ENCODE measurements at regions not wholly inside any gene's neighbourhood (a gene's known extent, or its start where the extent isn't known, plus 50 kb on each side); places are given as distances from the start of the nearest gene placed in this dataset.
"Not testable (repeated sequence)": the region's sequence is repeated elsewhere in the genome, so short reads cannot be mapped to it uniquely, and the experiment has no call there.

DNA sequence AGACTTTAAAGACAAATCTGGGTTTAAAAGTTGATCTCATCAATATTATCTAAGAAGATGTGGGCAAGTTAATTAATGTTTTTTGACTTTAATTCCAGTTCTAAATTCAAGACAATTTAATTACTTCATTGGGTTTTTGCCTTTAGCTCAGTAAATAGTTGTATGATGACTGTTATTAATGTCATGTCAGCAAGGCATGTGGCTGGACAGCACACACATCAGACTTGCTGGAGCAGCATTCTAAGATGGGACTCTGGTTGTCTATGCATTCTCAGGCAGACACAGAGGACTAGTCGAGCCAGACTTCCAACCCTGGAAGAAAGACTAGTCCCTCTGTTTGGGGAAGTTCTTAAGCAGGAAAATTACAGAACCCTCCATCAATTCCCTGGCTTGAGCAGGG is 180.7 kb upstream of the GK2 start:
- no peak for DNase-seq (ENCODE audit: low spot score)
- Mint-ChIP-seq H3K27me3 (ENCODE audit: low read depth) (peaks cover 6% of the 10 kb centered on the region), H3K4me3 (ENCODE audit: low read depth) (no peak overlapping the region), H3K4me1 (ENCODE audit: low read depth) (no peaks in the 10 kb centered on the region), H3K36me3 (ENCODE audit: low read depth) (no peaks in the 10 kb centered on the region), H3K27ac (no peak overlapping the region), H3K9me3 (no peaks in the 10 kb centered on the region)
- intact Hi-C loops (cut with micrococcal nuclease): no loop called here

DNA sequence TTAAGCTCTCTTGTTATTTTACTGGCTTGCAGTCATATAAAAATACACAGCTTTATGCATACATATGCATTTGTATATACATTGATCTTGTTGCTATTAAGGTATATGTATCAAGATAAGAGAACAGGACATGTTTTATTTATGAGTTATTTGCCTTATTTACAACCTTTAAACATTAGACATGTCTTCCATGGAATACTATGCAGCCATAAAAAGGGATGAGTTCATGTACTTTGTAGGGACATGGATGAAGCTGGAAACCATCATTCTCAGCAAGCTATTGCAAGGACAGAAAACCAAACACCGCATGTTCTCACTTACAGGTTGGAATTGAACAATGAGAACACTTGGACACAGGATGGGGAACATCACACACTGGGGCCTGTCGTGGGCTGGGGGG is 179.2 kb upstream of the GK2 start:
- H3K4me3 Mint-ChIP-seq (ENCODE audit: low read depth); intact Hi-C loops (cut with micrococcal nuclease); H3K9me3 Mint-ChIP-seq; H3K36me3 Mint-ChIP-seq (ENCODE audit: low read depth); H3K4me1 Mint-ChIP-seq (ENCODE audit: low read depth); DNase-seq (ENCODE audit: low spot score); H3K27ac Mint-ChIP-seq; H3K27me3 Mint-ChIP-seq (ENCODE audit: low read depth): not testable (repeated sequence)

DNA sequence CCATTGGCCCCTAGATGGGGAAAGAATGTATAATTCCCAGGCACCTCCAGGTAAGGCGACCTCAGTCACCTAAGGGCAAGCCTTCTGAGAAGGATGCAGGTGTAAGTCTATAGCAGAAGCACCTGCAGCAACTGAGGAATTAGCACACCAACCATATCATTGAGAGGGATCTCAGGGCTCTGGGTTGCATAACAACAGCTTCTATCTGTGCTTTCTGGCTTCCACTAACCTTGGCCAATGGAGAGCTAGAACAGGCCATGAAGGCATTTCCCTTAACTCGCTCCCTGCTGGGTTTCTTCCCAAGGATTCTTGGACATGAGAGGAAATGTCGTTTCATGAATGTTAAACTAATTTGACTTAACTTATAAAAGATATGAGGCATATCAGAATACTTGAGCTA is 177.8 kb upstream of the GK2 start:
- H3K27ac Mint-ChIP-seq: no peak overlapping the region
- no peak overlapping the region for H3K4me3 Mint-ChIP-seq (ENCODE audit: low read depth)
- H3K27me3 Mint-ChIP-seq (ENCODE audit: low read depth): peaks cover 5% of the 10 kb centered on the region
- H3K4me1 Mint-ChIP-seq (ENCODE audit: low read depth): no peaks in the 10 kb centered on the region
- H3K36me3 Mint-ChIP-seq (ENCODE audit: low read depth): no peaks in the 10 kb centered on the region
- DNase-seq (ENCODE audit: low spot score): no peak
- H3K9me3 Mint-ChIP-seq: no peaks in the 10 kb centered on the region
- intact Hi-C loops (cut with micrococcal nuclease): no loop called here

DNA sequence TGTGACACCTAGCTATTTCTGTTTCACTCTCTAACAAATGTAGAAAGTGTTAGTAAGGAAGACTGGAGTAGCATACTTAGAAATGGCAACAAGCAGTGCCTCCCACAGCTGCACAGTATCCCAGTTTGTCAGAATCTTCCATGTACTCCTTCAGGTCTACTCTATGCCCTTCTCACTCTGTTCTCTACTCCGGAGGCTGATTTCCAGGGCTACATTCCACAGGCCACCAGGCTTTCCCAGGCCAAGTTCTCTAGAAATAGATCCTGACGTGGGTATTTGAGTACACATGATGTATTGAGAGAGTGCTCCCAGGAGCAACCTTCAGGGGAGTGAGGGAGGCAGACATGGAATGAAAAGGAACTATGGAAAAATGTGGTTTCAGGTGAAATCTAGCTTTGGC is 177.3 kb upstream of the GK2 start:
- Mint-ChIP-seq H3K36me3 (ENCODE audit: low read depth) (no peaks in the 10 kb centered on the region), H3K9me3 (no peaks in the 10 kb centered on the region), H3K4me3 (ENCODE audit: low read depth) (no peak overlapping the region), H3K27ac (no peak overlapping the region), H3K27me3 (ENCODE audit: low read depth) (peaks cover 5% of the 10 kb centered on the region), H3K4me1 (ENCODE audit: low read depth) (no peaks in the 10 kb centered on the region)
- intact Hi-C loops (cut with micrococcal nuclease): no loop called here
- no peak for DNase-seq (ENCODE audit: low spot score)

DNA sequence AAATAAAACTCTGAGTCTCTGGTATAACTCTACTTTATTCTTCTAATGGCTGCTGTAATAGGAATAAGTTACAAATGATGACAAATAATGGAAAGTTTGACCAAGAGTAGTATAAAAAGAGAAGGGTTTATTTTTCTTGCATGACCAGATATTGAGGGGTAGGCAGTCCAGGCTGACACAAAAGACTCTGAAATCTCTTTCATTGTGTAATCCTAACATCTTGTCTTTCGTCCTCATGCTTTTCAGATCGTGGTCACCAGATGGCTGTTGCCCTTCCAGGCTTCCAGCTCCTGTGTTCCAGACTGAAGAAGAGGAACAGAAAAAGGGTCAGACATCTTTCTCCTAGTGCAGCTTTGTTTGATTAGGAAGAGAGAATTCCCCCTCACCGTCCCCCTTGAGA is 176.9 kb upstream of the GK2 start:
- Mint-ChIP-seq H3K9me3 (no peaks in the 10 kb centered on the region), H3K27ac (no peak overlapping the region), H3K4me1 (ENCODE audit: low read depth) (no peaks in the 10 kb centered on the region), H3K27me3 (ENCODE audit: low read depth) (peaks cover 5% of the 10 kb centered on the region), H3K36me3 (ENCODE audit: low read depth) (no peaks in the 10 kb centered on the region), H3K4me3 (ENCODE audit: low read depth) (no peak overlapping the region)
- intact Hi-C loops (cut with micrococcal nuclease): no loop called here
- no peak for DNase-seq (ENCODE audit: low spot score)

DNA sequence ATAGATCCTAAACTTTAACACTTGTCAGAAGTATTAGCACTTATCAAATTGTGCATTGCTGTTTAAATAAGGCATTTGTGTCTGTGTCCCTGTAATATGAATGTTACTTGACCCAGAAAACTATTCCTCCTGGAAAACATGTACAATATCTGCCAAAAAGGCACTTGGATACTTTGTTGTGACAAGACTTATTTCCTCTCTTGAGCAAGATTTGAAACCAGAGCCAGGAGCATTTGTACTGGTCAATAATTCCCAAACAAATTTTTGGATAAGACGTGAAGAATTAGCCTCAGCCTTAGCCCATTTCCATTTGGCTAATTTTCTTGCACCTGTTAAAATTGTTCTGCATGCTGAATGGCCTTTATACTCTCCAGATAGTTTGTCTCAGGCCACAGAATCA is 176.3 kb upstream of the GK2 start:
- DNase-seq (ENCODE audit: low spot score): no peak
- intact Hi-C loops (cut with micrococcal nuclease): no loop called here
- Mint-ChIP-seq H3K4me1 (ENCODE audit: low read depth) (no peaks in the 10 kb centered on the region), H3K4me3 (ENCODE audit: low read depth) (no peak overlapping the region), H3K27me3 (ENCODE audit: low read depth) (peaks cover 8% of the 10 kb centered on the region), H3K9me3 (no peaks in the 10 kb centered on the region), H3K36me3 (ENCODE audit: low read depth) (no peaks in the 10 kb centered on the region), H3K27ac (no peak overlapping the region)

DNA sequence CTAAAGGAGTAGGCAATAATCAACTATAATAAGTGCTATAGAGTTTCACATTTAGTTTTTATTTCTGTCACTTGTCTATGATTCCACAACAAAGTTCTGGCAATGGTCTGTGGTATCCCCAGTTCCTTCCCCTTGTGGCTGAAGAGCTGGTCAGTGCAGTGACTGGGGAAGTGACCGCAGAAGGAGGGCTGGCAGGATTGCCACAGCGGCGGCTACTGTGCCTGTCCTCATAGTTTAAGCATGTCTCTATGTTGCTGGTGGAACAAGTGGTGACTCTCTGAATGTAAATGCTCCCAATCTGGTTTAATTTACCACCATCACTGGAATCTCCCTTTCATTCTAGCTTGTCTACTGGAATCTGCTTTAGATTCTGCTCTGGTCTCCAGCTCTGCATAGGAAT is 170.6 kb upstream of the GK2 start:
- Mint-ChIP-seq H3K27me3 (ENCODE audit: low read depth) (peaks cover 16% of the 10 kb centered on the region), H3K4me1 (ENCODE audit: low read depth) (no peaks in the 10 kb centered on the region), H3K4me3 (ENCODE audit: low read depth) (no peak overlapping the region), H3K9me3 (no peaks in the 10 kb centered on the region), H3K27ac (no peak overlapping the region), H3K36me3 (ENCODE audit: low read depth) (no peaks in the 10 kb centered on the region)
- intact Hi-C loops (cut with micrococcal nuclease): loop anchor here (5.0 kb wide), 1 partner anchor 881 kb away; no protein-coding TSS in a partner anchor
- DNase-seq (ENCODE audit: low spot score): no peak

DNA sequence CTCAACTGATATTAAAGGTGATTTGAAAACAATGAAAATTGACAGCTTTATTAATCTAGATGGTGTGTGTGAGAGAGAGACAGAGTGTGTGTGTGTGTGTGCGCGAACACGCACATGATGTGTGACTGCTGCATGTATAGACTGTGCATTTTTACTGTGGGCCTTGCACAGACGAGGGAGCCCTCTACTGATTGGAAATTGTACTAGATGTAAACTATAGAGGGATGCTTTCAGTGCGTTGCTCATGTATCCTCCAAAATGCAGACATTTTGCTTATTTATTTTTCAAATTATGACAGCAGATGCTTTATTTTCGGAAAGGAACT is 168.4 kb upstream of the GK2 start:
- H3K27me3 Mint-ChIP-seq (ENCODE audit: low read depth): peaks cover 13% of the 10 kb centered on the region
- no peaks in the 10 kb centered on the region for H3K4me1 Mint-ChIP-seq (ENCODE audit: low read depth)
- intact Hi-C loops (cut with micrococcal nuclease): loop anchor here (5.0 kb wide), 1 partner anchor 879 kb away; no protein-coding TSS in a partner anchor
- H3K4me3 Mint-ChIP-seq (ENCODE audit: low read depth): no peak overlapping the region
- no peak overlapping the region for H3K27ac Mint-ChIP-seq
- DNase-seq (ENCODE audit: low spot score): no peak
- H3K36me3 Mint-ChIP-seq (ENCODE audit: low read depth): no peaks in the 10 kb centered on the region
- no peaks in the 10 kb centered on the region for H3K9me3 Mint-ChIP-seq

DNA sequence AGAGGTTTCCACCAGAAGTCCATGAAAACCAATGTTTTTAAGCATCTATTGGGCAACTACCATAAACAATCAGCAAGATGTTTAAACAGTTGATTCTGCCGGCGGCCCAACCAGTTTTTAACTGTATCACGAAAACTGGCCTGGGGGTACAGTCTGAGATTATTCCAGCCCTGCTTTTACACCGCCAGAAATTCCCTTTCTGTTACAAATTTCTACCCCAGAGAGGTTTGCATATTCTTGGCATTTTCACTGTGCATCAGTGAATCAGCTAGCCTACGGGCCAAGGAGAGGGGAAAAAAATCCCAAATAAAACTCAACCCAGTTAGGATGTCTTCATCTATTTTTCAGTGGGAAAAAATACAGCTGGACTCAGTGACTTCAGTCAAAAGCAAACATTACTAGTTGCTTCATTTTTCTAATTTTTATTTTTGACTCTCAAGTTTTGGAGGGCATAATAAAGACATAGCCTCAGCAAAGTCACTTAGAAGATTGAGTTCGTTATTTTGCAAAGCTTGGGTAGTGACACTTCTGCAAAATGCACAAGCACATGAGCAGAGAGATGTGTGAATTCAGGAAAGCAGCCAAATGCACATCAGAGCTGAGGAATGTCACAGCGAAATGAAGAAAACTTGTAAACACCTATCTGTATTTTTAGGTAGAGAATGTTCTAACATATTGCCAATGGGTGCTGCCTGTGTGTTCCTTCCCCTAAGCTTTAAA is 167.8 kb upstream of the GK2 start:
- no peak overlapping the region for H3K4me3 Mint-ChIP-seq (ENCODE audit: low read depth)
- DNase-seq (ENCODE audit: low spot score): no peak
- no peaks in the 10 kb centered on the region for H3K4me1 Mint-ChIP-seq (ENCODE audit: low read depth)
- peaks cover 13% of the 10 kb centered on the region for H3K27me3 Mint-ChIP-seq (ENCODE audit: low read depth)
- intact Hi-C loops (cut with micrococcal nuclease): loop anchor here (5.0 kb wide), 1 partner anchor 879 kb away; no protein-coding TSS in a partner anchor
- no peak overlapping the region for H3K27ac Mint-ChIP-seq
- H3K9me3 Mint-ChIP-seq: no peaks in the 10 kb centered on the region
- no peaks in the 10 kb centered on the region for H3K36me3 Mint-ChIP-seq (ENCODE audit: low read depth)

DNA sequence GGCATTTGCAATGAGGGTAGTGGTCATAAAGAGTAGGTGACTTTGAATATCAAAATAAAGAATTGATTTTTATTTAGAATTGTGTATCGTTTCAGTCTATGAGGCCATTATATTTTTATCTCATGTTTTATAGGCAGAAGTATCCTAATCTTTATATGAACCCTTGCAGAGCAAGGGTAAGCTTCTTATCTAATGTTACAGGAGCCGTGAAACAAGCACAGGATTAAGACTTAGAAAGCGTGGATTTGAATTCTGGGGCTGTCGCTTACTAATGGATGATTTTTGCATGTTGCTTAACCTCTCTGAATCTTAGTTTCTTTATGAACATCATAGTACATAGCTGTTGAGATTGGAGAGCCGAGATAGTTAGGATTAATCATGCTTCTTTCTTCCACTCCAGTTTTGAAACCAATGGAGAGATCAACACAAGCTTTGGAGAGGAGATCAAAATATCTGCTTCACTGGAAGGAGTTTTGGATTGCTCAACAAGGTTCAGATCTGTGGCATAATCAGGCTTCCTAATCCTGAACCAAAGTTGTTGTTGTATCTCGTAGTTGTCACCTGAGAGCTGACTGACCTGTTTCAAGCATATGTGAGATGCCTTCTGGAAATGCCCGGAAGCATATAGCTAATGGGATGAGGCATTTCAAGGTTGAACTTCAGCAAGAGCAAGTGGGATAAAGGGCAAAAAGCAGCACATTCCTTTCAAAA is 166.9 kb upstream of the GK2 start:
- Mint-ChIP-seq H3K27me3 (ENCODE audit: low read depth) (peaks cover 13% of the 10 kb centered on the region), H3K27ac (no peak overlapping the region), H3K9me3 (no peaks in the 10 kb centered on the region), H3K4me1 (ENCODE audit: low read depth) (no peaks in the 10 kb centered on the region), H3K36me3 (ENCODE audit: low read depth) (no peaks in the 10 kb centered on the region), H3K4me3 (ENCODE audit: low read depth) (no peak overlapping the region)
- intact Hi-C loops (cut with micrococcal nuclease): loop anchor here (5.0 kb wide), 1 partner anchor 878 kb away; no protein-coding TSS in a partner anchor
- no peak for DNase-seq (ENCODE audit: low spot score)

DNA sequence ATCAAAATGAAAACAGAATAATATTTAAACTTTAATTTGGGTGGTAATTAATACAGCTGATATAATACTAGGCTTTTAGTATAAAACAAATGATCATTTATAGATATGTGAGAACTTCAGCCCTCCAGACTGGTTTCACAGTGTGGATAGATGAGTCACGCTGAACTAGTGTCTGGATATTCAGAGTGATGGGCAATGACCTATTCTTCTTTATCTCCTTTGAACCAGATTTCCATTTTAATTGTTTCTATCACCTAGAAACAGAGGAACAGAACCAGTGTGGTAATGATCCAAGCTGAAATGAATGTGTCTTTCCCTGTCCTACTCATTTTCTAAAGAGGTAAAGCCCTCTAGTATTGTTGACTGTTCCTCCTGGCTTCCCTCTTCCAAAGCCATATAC is 155.2 kb upstream of the GK2 start:
- Mint-ChIP-seq H3K4me1 (ENCODE audit: low read depth) (no peaks in the 10 kb centered on the region), H3K4me3 (ENCODE audit: low read depth) (no peak overlapping the region), H3K36me3 (ENCODE audit: low read depth) (no peaks in the 10 kb centered on the region), H3K27ac (no peak overlapping the region), H3K9me3 (no peaks in the 10 kb centered on the region), H3K27me3 (ENCODE audit: low read depth) (peaks cover 3% of the 10 kb centered on the region)
- DNase-seq (ENCODE audit: low spot score): no peak
- intact Hi-C loops (cut with micrococcal nuclease): no loop called here

DNA sequence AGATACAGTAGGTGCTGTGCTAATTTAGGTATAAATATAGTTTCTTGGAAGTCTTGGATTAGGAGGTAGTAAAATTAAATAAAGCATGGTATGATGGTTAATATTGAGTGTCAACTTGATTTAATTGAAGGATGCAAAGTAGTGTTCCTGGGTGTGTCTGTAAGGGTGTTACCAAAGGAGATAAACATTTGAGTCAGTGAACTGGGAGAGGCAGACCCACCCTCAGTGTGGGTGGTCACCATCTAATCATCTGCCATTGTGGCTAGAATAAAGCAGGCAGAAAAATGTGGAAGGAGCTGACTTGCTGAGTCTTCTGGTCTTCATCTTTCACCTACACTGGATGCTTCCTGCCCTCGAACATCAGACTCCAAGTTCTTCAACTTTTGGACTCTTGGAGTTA is 153.7 kb upstream of the GK2 start:
- H3K4me3 Mint-ChIP-seq (ENCODE audit: low read depth): no peak overlapping the region
- H3K36me3 Mint-ChIP-seq (ENCODE audit: low read depth): no peaks in the 10 kb centered on the region
- intact Hi-C loops (cut with micrococcal nuclease): no loop called here
- DNase-seq (ENCODE audit: low spot score): no peak
- H3K27me3 Mint-ChIP-seq (ENCODE audit: low read depth): peaks cover 3% of the 10 kb centered on the region
- no peaks in the 10 kb centered on the region for H3K4me1 Mint-ChIP-seq (ENCODE audit: low read depth)
- no peaks in the 10 kb centered on the region for H3K9me3 Mint-ChIP-seq
- no peak overlapping the region for H3K27ac Mint-ChIP-seq

DNA sequence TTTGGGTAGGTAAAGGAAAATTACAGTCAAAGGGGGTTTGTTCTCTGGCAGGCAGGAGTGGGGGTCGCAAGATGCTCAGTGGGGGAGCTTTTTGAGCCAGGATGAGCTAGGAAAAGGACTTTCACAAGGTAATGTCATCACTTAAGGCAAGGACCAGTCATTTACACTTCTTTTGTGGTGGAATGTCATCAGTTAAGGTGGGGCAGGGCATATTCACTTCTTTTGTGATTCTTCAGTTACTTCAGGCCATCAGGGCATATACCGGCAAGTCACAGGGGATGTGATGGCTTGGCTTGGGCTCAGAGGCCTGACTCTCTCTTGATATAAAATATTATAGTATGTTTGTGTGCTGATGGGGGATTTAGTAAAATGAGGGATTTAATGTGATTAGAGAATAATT is 151.4 kb upstream of the GK2 start:
- H3K4me1 Mint-ChIP-seq (ENCODE audit: low read depth); DNase-seq (ENCODE audit: low spot score); intact Hi-C loops (cut with micrococcal nuclease); H3K27me3 Mint-ChIP-seq (ENCODE audit: low read depth); H3K27ac Mint-ChIP-seq; H3K36me3 Mint-ChIP-seq (ENCODE audit: low read depth); H3K4me3 Mint-ChIP-seq (ENCODE audit: low read depth); H3K9me3 Mint-ChIP-seq: not testable (repeated sequence)

Data from activated T-helper 2 cell treated with anti-CD3 and anti-CD28 coated beads, Interferon-gamma antibody, Interleukin-2, Interleukin-4, amounts not matched to agents 10 μg/mL and 5 μg/mL and 100 μg/mL, durations not matched to agents 14 hours and 24 hours and 36 hours (primary cell).